PFSK-1 (cell line): ENCODE measurements at regions not wholly inside any gene's neighbourhood (a gene's known extent, or its start where the extent isn't known, plus 50 kb on each side); places are given as distances from the start of the nearest gene placed in this dataset.

Experiments used
- FOXP2 ChIP-seq: optimal IDR thresholded peaks from 2 replicates; pipeline ENCODE3; 2011; ENCODE audit warnings: borderline replicate concordance, control low read depth, inconsistent platforms; ENCODE audit not compliant: insufficient read depth; ENCODE audit errors: extremely low read length, extremely low read depth
- POLR2AphosphoS5 ChIP-seq: IDR thresholded peaks from 2 replicates; pipeline ENCODE4 v1.6.1; 2012; ENCODE audit warnings: low read depth, mild to moderate bottlenecking, control low read depth, low read length, moderate library complexity
- REST ChIP-seq, 2 experiments: IDR thresholded peaks; 2 replicates each; pipeline versions ENCODE4 v1.6.1 to v1.8.0; 2011 to 2012; ENCODE audit warnings: low read depth in 2 of 2, low read length in 2 of 2, control low read depth in 1 of 2, inconsistent platforms in 1 of 2, mild to moderate bottlenecking in 1 of 2, moderate library complexity in 1 of 2; ENCODE audit not compliant: insufficient read depth in 1 of 2
- SIN3A ChIP-seq: IDR thresholded peaks from 2 replicates; pipeline ENCODE4 v1.6.1; 2012; ENCODE audit warnings: mild to moderate bottlenecking, low read length, moderate library complexity, borderline replicate concordance; ENCODE audit not compliant: insufficient read depth
- TAF1 ChIP-seq: IDR thresholded peaks from 2 replicates; pipeline ENCODE4 v1.6.1; 2012; ENCODE audit warnings: low read length, control low read depth, borderline replicate concordance; ENCODE audit not compliant: insufficient read depth

- no peak for TF ChIP-seq REST (IDR thresholded peaks at IDR 0.05; ENCODE audit: insufficient read depth in 1 of 2, low read depth in 2 of 2, low read length in 2 of 2)
- no peak for TF ChIP-seq SIN3A
- no peak for TF ChIP-seq POLR2AphosphoS5
Observed at GRCh38 chr1:56084246-56084645, 495.1 kb downstream of the PLPP3 start.

GRCh38 chr1:56081736-56082135 lies 497.6 kb downstream of the PLPP3 start:
- TF ChIP-seq FOXP2 (no peak), REST (IDR thresholded peaks at IDR 0.05; ENCODE audit: insufficient read depth in 1 of 2, low read depth in 2 of 2, low read length in 2 of 2) (no peak)

GRCh38 chr1:56081173-56081572 lies 498.2 kb downstream of the PLPP3 start:
- TF ChIP-seq TAF1 (no peak), SIN3A (no peak), REST (IDR thresholded peaks at IDR 0.05; ENCODE audit: insufficient read depth in 1 of 2, low read depth in 2 of 2, low read length in 2 of 2) (no peak), POLR2AphosphoS5 (no peak), FOXP2 (no peak)

- TF ChIP-seq SIN3A: no peak
- TF ChIP-seq FOXP2: no peak
- TF ChIP-seq REST (IDR thresholded peaks at IDR 0.05; ENCODE audit: insufficient read depth in 1 of 2, low read depth in 2 of 2, low read length in 2 of 2): no peak
- no peak for TF ChIP-seq TAF1
- TF ChIP-seq POLR2AphosphoS5: no peak
Observed at GRCh38 chr1:56080123-56080522, 499.2 kb downstream of the PLPP3 start.

- TF ChIP-seq REST (IDR thresholded peaks at IDR 0.05; ENCODE audit: insufficient read depth in 1 of 2, low read depth in 2 of 2, low read length in 2 of 2) (no peak), SIN3A (no peak), FOXP2 (no peak), TAF1 (no peak), POLR2AphosphoS5 (no peak)
Observed at GRCh38 chr1:56079391-56079790, 500.0 kb downstream of the PLPP3 start.
